ENCODE measurements at regions not wholly inside any gene's neighbourhood (a gene's known extent, or its start where the extent isn't known, plus 50 kb on each side); places are given as distances from the start of the nearest gene placed in this dataset.
A peak's percentile ranks its signal among the peaks of the same experiment; 100 is the strongest.

DNA sequence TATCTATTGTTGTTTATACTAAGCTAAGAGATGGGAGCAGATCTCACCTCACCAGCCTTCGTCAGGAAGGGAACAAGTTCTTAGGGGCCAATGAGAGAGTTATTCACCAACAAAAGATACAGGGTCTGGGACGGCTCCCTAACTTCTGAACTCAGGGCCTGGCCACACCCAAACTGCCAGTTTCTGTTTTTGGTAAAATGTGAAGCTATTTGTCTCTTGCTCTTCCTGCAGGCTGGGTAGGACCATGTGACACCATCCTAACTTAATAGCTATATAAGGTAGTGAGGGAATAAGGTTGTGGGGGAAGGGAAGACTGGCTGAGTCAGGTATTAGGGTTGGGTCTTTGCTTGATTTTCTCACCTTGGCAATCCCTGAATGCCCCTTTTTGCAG, 480.5 kb downstream of the KDM4C start:
- DNase-seq (ENCODE audit: low spot score): no peak

DNA sequence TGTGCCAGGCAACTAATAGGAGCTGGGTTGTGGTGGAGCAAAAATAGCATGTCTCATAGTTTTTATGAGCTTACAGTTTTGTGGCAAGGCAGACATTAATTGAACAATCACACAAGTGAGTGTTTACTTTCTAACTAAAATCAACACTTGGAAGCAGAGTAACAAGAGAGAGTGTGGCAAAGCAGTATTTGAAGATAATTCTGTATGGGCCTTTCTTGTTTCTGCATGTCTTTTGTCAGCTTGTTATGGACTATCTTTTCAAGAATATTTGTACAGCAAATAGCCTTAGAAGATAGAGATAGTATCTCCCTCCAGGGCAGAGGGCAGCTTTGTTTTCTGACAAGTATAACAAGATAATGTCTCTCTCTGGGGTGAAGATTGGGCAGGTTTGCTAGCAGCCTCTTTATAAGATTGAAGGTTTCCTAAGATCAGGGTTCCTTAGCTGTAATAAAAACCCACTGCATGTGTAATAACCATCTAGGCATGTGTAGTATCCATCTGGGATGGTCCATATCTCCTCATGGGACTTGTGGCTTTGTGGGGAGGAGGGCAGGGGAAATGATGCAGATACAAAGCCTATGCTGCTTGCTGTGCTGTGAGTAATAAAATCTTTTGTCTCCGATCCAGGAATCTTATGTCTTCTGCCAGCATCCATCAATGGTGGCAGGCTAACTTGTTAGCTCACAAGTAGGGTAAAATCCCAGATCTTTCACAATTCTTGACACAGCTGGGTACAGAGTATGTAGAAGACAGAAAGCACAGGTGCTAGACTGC, 479.9 kb downstream of the KDM4C start:
- DNase-seq (ENCODE audit: low spot score): no peak

GRCh38 chr9:7236186-7236585, 478.4 kb downstream of the KDM4C start:
- no peak for DNase-seq (ENCODE audit: low spot score)

- DNase-seq (ENCODE audit: low spot score): peak; percentile 11
Observed at GRCh38 chr9:7234144-7234543, 476.4 kb downstream of the KDM4C start.

- no peak for DNase-seq (ENCODE audit: low spot score)
Observed at GRCh38 chr9:7229571-7229970, 471.8 kb downstream of the KDM4C start.

DNA sequence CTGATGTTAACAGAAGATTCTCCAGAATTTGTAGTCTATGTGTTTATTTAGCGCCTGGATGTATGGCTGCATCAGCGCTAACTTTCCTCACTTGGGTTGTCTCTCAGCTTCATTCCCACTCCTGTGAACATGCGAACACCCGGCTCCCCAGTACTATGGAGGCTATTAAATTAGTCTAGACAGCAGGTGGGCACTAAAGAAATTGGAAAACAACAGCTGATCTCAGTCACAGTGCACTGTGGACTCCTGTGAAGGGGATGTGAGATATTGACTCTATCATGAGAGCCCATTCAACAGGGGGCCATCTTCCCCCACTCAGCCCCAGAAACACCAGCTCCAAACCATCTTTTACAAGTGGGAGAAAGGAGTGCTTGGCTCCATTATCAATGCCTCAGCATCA, 471.0 kb downstream of the KDM4C start:
- DNase-seq (ENCODE audit: low spot score): no peak

GRCh38 chr9:7227951-7228350, 470.2 kb downstream of the KDM4C start:
- no peak for DNase-seq (ENCODE audit: low spot score)

DNA sequence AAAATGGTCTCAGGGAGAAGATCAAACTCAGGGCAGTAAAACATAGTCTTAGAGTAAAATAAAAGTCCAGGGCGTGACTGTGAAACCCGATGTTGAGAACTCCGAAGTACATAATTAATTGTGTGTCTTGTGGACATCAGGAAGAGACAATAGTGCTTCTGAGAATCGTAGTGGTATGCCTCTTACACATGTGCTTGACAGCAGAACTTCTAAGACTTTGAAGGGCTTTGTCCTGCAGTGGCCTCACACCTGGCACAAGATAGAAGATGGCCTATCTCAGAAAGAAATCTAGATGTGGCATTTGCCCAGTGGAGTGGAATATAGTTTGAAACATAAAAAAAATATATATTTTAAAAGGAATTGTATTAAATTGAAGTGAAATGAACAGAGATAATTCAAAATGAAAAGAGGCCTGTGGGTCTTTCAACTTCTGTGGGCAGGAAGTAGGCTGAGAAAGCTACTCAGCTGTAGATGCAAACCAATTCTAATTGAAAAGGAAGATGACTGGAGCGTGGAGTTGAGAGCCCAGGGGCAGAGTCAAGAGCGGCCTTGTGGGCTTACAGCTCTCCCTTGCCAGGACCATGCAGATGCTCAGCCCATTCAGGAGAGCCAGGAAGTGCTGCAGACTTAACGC, 468.4 kb downstream of the KDM4C start:
- DNase-seq (ENCODE audit: low spot score): no peak

All from hepatic stellate cell (primary cell).